Upper lobe of left lung (tissue), 6 donors: ENCODE measurements at regions not wholly inside any gene's neighbourhood (a gene's known extent, or its start where the extent isn't known, plus 50 kb on each side); places are given as distances from the start of the nearest gene placed in this dataset.

Experiments used
- ATAC-seq, 2 donors: fragments of 200-7000 bp; cut with Tn5 transposase; one replicate each; pipeline ENCODE4 v1.9.1; 2022; ENCODE audit warnings: mild to moderate bottlenecking in 2 of 2, moderate library complexity in 2 of 2; ENCODE audit not compliant: low FRiP score in 2 of 2
- DNase-seq, 2 donors: peaks; one replicate each; pipeline ENCODE4 v3.0.0-alpha.2; 2019 to 2020
- H3K27ac ChIP-seq, 4 donors: fragments of 200-600 bp; sonication (generic); one replicate each; pipeline ENCODE4 v1.5.1; 2016 to 2019
- H3K27me3 ChIP-seq, 4 donors: fragments of 200-600 bp; sonication (generic); one replicate each; pipeline ENCODE4 v1.5.1; 2017 to 2019
- H3K36me3 ChIP-seq, 4 donors: fragments of 200-600 bp; sonication (generic); one replicate each; pipeline ENCODE4 v1.5.1; 2016 to 2019
- H3K4me1 ChIP-seq, 4 donors: fragments of 200-600 bp; sonication (generic); one replicate each; pipeline ENCODE4 v1.5.1; 2018 to 2019
- H3K4me3 ChIP-seq, 4 donors: fragments of 200-600 bp; sonication (generic); one replicate each; pipeline ENCODE4 v1.5.1; 2017 to 2019; ENCODE audit warnings: mild to moderate bottlenecking in 2 of 4, moderate library complexity in 1 of 4
- H3K9me3 ChIP-seq, 4 donors: fragments of 200-600 bp; sonication (generic); one replicate each; pipeline ENCODE4 v1.5.1; 2018 to 2019
- EP300 ChIP-seq, 4 donors: sonication (generic); formaldehyde crosslinking; IDR thresholded peaks; one replicate each; pipeline ENCODE4 v1.5.1; 2017; ENCODE audit warnings: antibody characterized with exemption in 4 of 4, control low read depth in 2 of 4
- POLR2A ChIP-seq, 4 donors: fragments of 450-650 bp; IDR thresholded peaks; one replicate each; pipeline ENCODE4 v1.5.1; 2016 to 2017; ENCODE audit warnings: antibody characterized with exemption in 4 of 4, mild to moderate bottlenecking in 2 of 4
- POLR2AphosphoS5 ChIP-seq, 2 donors: sonication (generic); formaldehyde crosslinking; IDR thresholded peaks; one replicate each; pipeline ENCODE4 v1.5.1; 2017; ENCODE audit warnings: antibody characterized with exemption in 2 of 2
- WGBS, 2 donors: methylation state at CpG; one replicate each; pipeline ENCODE4 v1.1.5; 2017 to 2018; 5-methylcytosine and 5-hydroxymethylcytosine counted together
- TF ChIP-seq, protein P1 (sequence below), 6 experiments: fragments of 450-650 bp in 4 of 6; fragments of 200-600 bp in 2 of 6; sonication (generic) in 2 of 6; IDR thresholded peaks; one replicate each; pipeline ENCODE4 v1.5.1; 2016 to 2019; ENCODE audit warnings: antibody characterized with exemption in 6 of 6
- donor health status: DM: no; HTN: no; CAD: no; lungs with moderate emphysema.
- donor health status: DM: no; HTN: yes; CAD: no; lungs with severe emphysema.

DNA sequence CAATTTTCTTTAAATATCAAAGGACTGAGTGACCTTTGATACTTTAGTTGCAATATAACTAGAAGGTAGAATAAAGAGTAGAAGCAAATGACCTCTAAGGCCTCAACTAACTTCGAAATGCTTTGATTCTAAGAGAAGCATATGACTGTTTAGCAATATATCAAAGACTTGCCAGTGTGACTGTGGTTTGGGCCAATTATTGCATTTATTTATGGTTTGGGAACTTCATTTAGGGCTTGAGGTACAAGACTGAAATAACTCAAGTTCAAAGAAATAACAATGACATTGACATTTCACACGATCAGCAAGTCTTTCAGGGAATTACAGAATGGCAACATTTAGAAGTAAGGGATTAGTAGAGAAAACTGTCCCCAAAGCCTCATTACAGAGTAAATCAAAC is 709.7 kb upstream of the LRRC4C start:
- no peak for ATAC-seq

DNA sequence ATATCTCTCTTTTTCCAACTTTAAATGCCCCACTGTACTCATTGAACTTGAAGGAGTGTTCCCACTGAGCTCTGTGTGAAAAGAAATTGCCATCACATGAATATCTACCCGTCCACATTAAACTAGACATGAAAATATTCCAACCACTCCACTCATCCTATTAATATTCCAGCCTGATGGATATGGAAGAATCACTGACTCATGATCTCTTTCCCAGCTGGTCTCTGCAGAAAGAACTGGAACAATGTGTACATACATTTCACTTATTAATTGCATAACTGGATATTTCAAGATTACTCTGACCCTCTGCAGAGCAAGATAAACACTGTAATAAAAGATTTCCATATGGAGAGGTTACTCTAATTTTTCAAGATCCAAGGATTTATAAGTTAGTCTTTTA is 711.1 kb upstream of the LRRC4C start:
- ATAC-seq (no peak), DNase-seq (no peak)
- H3K9me3 ChIP-seq: no peaks in the 10 kb centered on the region
- H3K27me3 ChIP-seq: no peaks in the 10 kb centered on the region
- no peak overlapping the region for H3K27ac ChIP-seq
- TF ChIP-seq, protein P1, sequence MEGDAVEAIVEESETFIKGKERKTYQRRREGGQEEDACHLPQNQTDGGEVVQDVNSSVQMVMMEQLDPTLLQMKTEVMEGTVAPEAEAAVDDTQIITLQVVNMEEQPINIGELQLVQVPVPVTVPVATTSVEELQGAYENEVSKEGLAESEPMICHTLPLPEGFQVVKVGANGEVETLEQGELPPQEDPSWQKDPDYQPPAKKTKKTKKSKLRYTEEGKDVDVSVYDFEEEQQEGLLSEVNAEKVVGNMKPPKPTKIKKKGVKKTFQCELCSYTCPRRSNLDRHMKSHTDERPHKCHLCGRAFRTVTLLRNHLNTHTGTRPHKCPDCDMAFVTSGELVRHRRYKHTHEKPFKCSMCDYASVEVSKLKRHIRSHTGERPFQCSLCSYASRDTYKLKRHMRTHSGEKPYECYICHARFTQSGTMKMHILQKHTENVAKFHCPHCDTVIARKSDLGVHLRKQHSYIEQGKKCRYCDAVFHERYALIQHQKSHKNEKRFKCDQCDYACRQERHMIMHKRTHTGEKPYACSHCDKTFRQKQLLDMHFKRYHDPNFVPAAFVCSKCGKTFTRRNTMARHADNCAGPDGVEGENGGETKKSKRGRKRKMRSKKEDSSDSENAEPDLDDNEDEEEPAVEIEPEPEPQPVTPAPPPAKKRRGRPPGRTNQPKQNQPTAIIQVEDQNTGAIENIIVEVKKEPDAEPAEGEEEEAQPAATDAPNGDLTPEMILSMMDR (IDR thresholded peaks at IDR 0.05): no peak
- no peak for TF ChIP-seq POLR2A (IDR thresholded peaks at IDR 0.05)
- no peak for TF ChIP-seq EP300 (IDR thresholded peaks at IDR 0.05)
- no peak for TF ChIP-seq POLR2AphosphoS5 (IDR thresholded peaks at IDR 0.05)
- 41 to 52% methylated on average over 1 of the region's 1 CpG for WGBS, 2 donors
- H3K36me3 ChIP-seq: no peaks in the 10 kb centered on the region
- no peaks in the 10 kb centered on the region for H3K4me1 ChIP-seq
- no peak overlapping the region for H3K4me3 ChIP-seq

More for the DNA sequence above, 709.7 kb upstream of the LRRC4C start:
- Histone ChIP-seq H3K9me3 (no peaks in the 10 kb centered on the region), H3K36me3 (no peaks in the 10 kb centered on the region), H3K4me3 (no peak overlapping the region), H3K27ac (no peak overlapping the region), H3K27me3 (no peaks in the 10 kb centered on the region), H3K4me1 (no peaks in the 10 kb centered on the region)
- TF ChIP-seq POLR2AphosphoS5 (IDR thresholded peaks at IDR 0.05) (no peak), EP300 (IDR thresholded peaks at IDR 0.05) (no peak), POLR2A (IDR thresholded peaks at IDR 0.05) (no peak)
- TF ChIP-seq, protein P1 (IDR thresholded peaks at IDR 0.05): no peak
- 70 to 79% methylated on average over 2 of the region's 2 CpGs for WGBS, 2 donors
- DNase-seq: no peak

DNA sequence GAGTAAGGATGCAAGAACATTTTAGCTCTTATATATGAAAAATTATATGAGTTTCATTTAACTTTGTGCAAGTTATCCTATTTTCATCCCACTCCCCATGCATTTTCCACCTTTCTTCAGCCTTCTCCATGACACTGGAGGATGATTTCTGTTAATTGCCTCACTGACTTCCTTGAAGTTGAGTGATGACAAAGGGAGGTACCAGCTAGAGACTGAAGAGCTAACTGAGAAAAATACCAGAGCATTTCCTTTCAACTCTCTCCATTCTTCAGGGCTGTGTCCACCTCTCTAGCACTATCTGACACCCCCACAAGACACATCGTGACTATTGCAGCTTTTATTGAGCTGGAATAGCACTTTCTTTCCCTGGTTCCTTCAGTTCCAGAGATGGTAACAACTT is 711.6 kb upstream of the LRRC4C start:
- no peaks in the 10 kb centered on the region for H3K27me3 ChIP-seq
- H3K36me3 ChIP-seq: no peaks in the 10 kb centered on the region
- H3K4me1 ChIP-seq: no peaks in the 10 kb centered on the region
- no peaks in the 10 kb centered on the region for H3K9me3 ChIP-seq
- ATAC-seq (no peak), DNase-seq (no peak)
- 60 to 65% methylated on average over 1 of the region's 1 CpG for WGBS, 2 donors
- no peak overlapping the region for H3K4me3 ChIP-seq
- no peak overlapping the region for H3K27ac ChIP-seq
- no peak for TF ChIP-seq POLR2A (IDR thresholded peaks at IDR 0.05)
- TF ChIP-seq, protein P1 (IDR thresholded peaks at IDR 0.05): no peak
- TF ChIP-seq EP300 (IDR thresholded peaks at IDR 0.05): no peak
- no peak for TF ChIP-seq POLR2AphosphoS5 (IDR thresholded peaks at IDR 0.05)

DNA sequence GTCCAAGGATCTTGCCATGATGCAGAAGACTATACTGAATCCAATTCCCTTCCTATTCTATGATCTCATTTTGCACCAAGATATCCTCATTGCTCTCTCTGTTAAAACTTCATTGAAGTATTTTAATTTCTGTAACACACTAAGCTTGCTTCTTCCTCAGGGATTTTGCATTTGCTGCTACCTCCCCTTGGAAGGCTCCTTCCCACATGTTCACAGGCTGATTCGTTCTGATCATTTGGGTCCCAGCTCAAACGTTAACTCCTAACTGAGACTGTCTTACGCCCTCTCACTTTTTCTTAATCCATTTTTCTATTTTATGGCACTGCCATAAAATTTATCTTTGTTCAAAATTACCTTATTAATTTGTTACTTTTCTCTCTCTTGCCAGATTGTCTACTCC is 713.0 kb upstream of the LRRC4C start:
- H3K9me3 ChIP-seq: no peaks in the 10 kb centered on the region
- DNase-seq (no peak), ATAC-seq (no peak)
- H3K36me3 ChIP-seq: no peaks in the 10 kb centered on the region
- no peaks in the 10 kb centered on the region for H3K27me3 ChIP-seq
- H3K27ac ChIP-seq: no peak overlapping the region
- TF ChIP-seq, protein P1 (IDR thresholded peaks at IDR 0.05): no peak
- no peak for TF ChIP-seq POLR2AphosphoS5 (IDR thresholded peaks at IDR 0.05)
- TF ChIP-seq POLR2A (IDR thresholded peaks at IDR 0.05): no peak
- no peak for TF ChIP-seq EP300 (IDR thresholded peaks at IDR 0.05)
- H3K4me3 ChIP-seq: no peak overlapping the region
- 77% methylated on average over 3 of the region's 3 CpGs for WGBS, 2 donors
- no peaks in the 10 kb centered on the region for H3K4me1 ChIP-seq

DNA sequence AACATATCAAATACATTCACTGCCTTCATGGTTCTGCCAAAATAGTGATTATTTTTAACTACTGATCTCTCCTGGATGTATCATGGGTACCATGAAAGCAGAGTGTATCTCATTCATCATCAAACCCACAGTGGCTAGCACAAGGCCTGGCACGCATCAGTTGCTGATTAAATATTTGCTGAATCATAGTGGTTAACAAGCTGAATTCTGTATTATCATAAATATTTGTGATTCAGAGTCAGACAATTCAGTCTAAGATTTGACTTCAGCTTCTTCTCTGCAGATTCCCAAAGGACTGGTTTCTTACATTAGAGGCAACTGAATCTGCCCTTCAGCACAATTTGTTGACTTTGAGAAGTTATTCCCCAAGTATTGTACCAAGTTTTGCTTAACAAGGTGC is 715.8 kb upstream of the LRRC4C start:
- H3K27ac ChIP-seq: no peak overlapping the region
- DNase-seq (no peak), ATAC-seq (no peak)
- no peaks in the 10 kb centered on the region for H3K27me3 ChIP-seq
- WGBS, 2 donors: 43 to 67% methylated on average over 1 of the region's 1 CpG
- no peaks in the 10 kb centered on the region for H3K4me1 ChIP-seq
- no peaks in the 10 kb centered on the region for H3K36me3 ChIP-seq
- no peaks in the 10 kb centered on the region for H3K9me3 ChIP-seq
- TF ChIP-seq POLR2A (IDR thresholded peaks at IDR 0.05) (no peak), POLR2AphosphoS5 (IDR thresholded peaks at IDR 0.05) (no peak), EP300 (IDR thresholded peaks at IDR 0.05) (no peak)
- TF ChIP-seq, protein P1 (IDR thresholded peaks at IDR 0.05): no peak
- no peak overlapping the region for H3K4me3 ChIP-seq
